ELR (cell line): ENCODE measurements at regions not wholly inside any gene's neighbourhood (a gene's known extent, or its start where the extent isn't known, plus 50 kb on each side); places are given as distances from the start of the nearest gene placed in this dataset.
"Not testable (repeated sequence)": the region's sequence is repeated elsewhere in the genome, so short reads cannot be mapped to it uniquely, and the experiment has no call there.

ENCODE experiments used
- DNase-seq: peaks from one replicate; pipeline ENCODE4 v3.0.0-alpha.2; 2015; ENCODE audit warnings: low read depth

- DNase-seq: no peak
Observed at GRCh38 chr15:98330692-98331435, 317.5 kb upstream of the IGF1R start.

GRCh38 chr15:98331676-98332075, 316.7 kb upstream of the IGF1R start:
- DNase-seq: no peak

GRCh38 chr15:98333251-98333650, 315.1 kb upstream of the IGF1R start:
- DNase-seq: no peak

GRCh38 chr15:98342911-98343310, 305.4 kb upstream of the IGF1R start:
- DNase-seq: no peak

GRCh38 chr15:98344591-98344990, 303.7 kb upstream of the IGF1R start:
- no peak for DNase-seq

- DNase-seq: no peak
Observed at GRCh38 chr15:98347001-98347400, 301.3 kb upstream of the IGF1R start.

GRCh38 chr15:98347866-98348265, 300.5 kb upstream of the IGF1R start:
- no peak for DNase-seq

- DNase-seq: no peak
Observed at GRCh38 chr15:98350276-98350675, 298.1 kb upstream of the IGF1R start.

GRCh38 chr15:98358274-98358673, 290.1 kb upstream of the IGF1R start:
- DNase-seq: not testable (repeated sequence)

GRCh38 chr15:98358971-98359370, 289.4 kb upstream of the IGF1R start:
- DNase-seq: no peak

GRCh38 chr15:98363416-98363815, 284.9 kb upstream of the IGF1R start:
- DNase-seq: no peak

- no peak for DNase-seq
Observed at GRCh38 chr15:98363955-98364354, 284.4 kb upstream of the IGF1R start.

- no peak for DNase-seq
Observed at GRCh38 chr15:98369081-98369716, 279.1 kb upstream of the IGF1R start.

- no peak for DNase-seq
Observed at GRCh38 chr15:98375513-98376340, 272.6 kb upstream of the IGF1R start.

- DNase-seq: no peak
Observed at GRCh38 chr15:98380721-98381120, 267.6 kb upstream of the IGF1R start.

- no peak for DNase-seq
Observed at GRCh38 chr15:98381446-98381845, 266.9 kb upstream of the IGF1R start.

- no peak for DNase-seq
Observed at GRCh38 chr15:98382139-98382538, 266.2 kb upstream of the IGF1R start.

- DNase-seq: no peak
Observed at GRCh38 chr15:98383571-98383970, 264.8 kb upstream of the IGF1R start.

- DNase-seq: no peak
Observed at GRCh38 chr15:98384328-98385029, 263.9 kb upstream of the IGF1R start.

GRCh38 chr15:98385752-98386381, 262.5 kb upstream of the IGF1R start:
- no peak for DNase-seq

GRCh38 chr15:98386561-98386960, 261.8 kb upstream of the IGF1R start:
- no peak for DNase-seq

- DNase-seq: no peak
Observed at GRCh38 chr15:98387866-98388265, 260.5 kb upstream of the IGF1R start.
